ENCODE measurements at regions not wholly inside any gene's neighbourhood (a gene's known extent, or its start where the extent isn't known, plus 50 kb on each side); places are given as distances from the start of the nearest gene placed in this dataset.

- H3K4me1 ChIP-seq: 0 out of 2 replicates have a peak, but pooled peaks cover 6% of the 10 kb centered on the region
- H3K27ac Mint-ChIP-seq (ENCODE audit: unreplicated experiment): no peak overlapping the region
- intact Hi-C loops (cut with micrococcal nuclease; ENCODE audit: unreplicated experiment): no loop called here
- no peaks in the 10 kb centered on the region for H3K36me3 ChIP-seq (ENCODE audit: control insufficient read depth, insufficient read depth, low read length)
- DNase-seq: no peak
- H3K4me3 Mint-ChIP-seq (ENCODE audit: unreplicated experiment): no peak overlapping the region
- no peak overlapping the region for H3K4me3 ChIP-seq (ENCODE audit: low read depth, low read length)
- no TSS peak for BruUV-seq (replicated peaks)
- TF ChIP-seq CTCF (IDR thresholded peaks at IDR 0.05; ENCODE audit: insufficient read depth in 1 of 2, low read depth in 1 of 2, low read length in 1 of 2, severe bottlenecking in 1 of 2, unreplicated experiment in 1 of 2): no peak
- H3K9me3 ChIP-seq: peaks cover 12% of the 10 kb centered on the region
- no peaks in the 10 kb centered on the region for H3K36me3 Mint-ChIP-seq (ENCODE audit: insufficient read depth, unreplicated experiment)
- ChIA-PET POLR2A (no interaction called here), CTCF (no interaction called here)
- H3K27me3 Mint-ChIP-seq (ENCODE audit: insufficient read depth, unreplicated experiment): no peaks in the 10 kb centered on the region
- H3K9me3 Mint-ChIP-seq (ENCODE audit: unreplicated experiment): peaks cover 28% of the 10 kb centered on the region
- no peaks in the 10 kb centered on the region for H3K4me1 Mint-ChIP-seq (ENCODE audit: low read depth, unreplicated experiment)
- H3K27me3 ChIP-seq (replicated peaks; ENCODE audit: control insufficient read depth, insufficient read depth, low read length): no peaks in the 10 kb centered on the region
Measured at GRCh38 chr2:61671561-61672315, 133.6 kb upstream of the XPO1 start.

DNA sequence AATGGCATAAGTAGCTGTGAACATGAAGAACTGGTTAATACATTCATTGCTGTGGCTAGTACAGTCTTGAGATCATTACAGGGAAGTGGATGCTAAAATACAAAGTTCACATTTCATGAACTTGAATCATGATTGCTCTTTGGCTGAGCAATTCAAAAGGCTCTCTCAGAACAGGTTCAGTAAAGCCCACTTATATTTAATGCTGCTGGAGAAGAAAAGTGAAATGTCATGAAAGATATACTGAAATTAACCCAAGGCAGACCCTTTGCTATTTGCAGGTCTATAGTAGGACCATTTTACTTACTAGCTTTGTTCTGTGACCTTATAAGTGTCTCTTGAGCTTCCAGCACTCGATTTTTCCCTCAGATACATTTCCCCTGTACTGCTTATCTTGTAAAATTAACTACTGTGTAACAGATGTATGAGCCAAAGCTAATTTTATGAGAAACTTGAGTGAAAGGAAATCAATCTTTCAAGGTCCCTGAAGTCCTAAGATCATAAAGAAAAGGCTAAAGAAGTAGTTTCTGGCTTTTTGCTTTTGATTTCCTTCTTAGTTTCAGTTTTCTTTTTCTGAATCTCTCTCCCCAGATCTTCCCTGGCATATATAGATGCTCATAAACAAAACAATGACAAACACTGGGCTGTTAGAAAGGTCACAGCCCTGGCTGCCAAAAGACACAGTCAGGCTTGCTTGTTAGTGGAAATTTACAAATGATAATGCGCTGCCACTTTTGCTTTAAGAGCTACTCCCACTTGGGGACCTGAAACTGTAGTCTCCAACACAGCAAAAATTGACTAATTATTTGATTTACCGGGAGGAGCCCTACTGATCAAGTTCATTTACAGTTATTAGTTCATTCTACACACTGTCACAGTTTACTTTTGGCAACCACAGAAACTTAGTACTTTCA, 132.7 kb upstream of the XPO1 start:
- DNase-seq: no peak
- BruUV-seq (replicated peaks): no TSS peak

More for the DNA sequence above, 132.7 kb upstream of the XPO1 start:
- H3K4me3 Mint-ChIP-seq (ENCODE audit: unreplicated experiment): no peak overlapping the region
- ChIA-PET POLR2A (interaction anchor here (0.5 kb wide), 1 partner anchor 41 kb away, joined by 3 read pairs; no protein-coding TSS in a partner anchor), CTCF (no interaction called here)
- Histone ChIP-seq H3K27me3 (replicated peaks; ENCODE audit: control insufficient read depth, insufficient read depth, low read length) (no peaks in the 10 kb centered on the region), H3K9me3 (peaks cover 12% of the 10 kb centered on the region), H3K4me1 (0 out of 2 replicates have a peak, but pooled peaks cover 6% of the 10 kb centered on the region), H3K4me3 (ENCODE audit: low read depth, low read length) (no peak overlapping the region), H3K36me3 (ENCODE audit: control insufficient read depth, insufficient read depth, low read length) (no peaks in the 10 kb centered on the region)
- TF ChIP-seq CTCF (IDR thresholded peaks at IDR 0.05; ENCODE audit: insufficient read depth in 1 of 2, low read depth in 1 of 2, low read length in 1 of 2, severe bottlenecking in 1 of 2, unreplicated experiment in 1 of 2): no peak
- H3K4me1 Mint-ChIP-seq (ENCODE audit: low read depth, unreplicated experiment): no peaks in the 10 kb centered on the region
- no peaks in the 10 kb centered on the region for H3K27me3 Mint-ChIP-seq (ENCODE audit: insufficient read depth, unreplicated experiment)
- H3K36me3 Mint-ChIP-seq (ENCODE audit: insufficient read depth, unreplicated experiment): no peaks in the 10 kb centered on the region
- intact Hi-C loops (cut with micrococcal nuclease; ENCODE audit: unreplicated experiment): no loop called here
- no peak overlapping the region for H3K27ac Mint-ChIP-seq (ENCODE audit: unreplicated experiment)
- peaks cover 19% of the 10 kb centered on the region for H3K9me3 Mint-ChIP-seq (ENCODE audit: unreplicated experiment)
